ENCODE measurements at regions not wholly inside any gene's neighbourhood (a gene's known extent, or its start where the extent isn't known, plus 50 kb on each side); places are given as distances from the start of the nearest gene placed in this dataset.

- TF ChIP-seq CTCF (conservative IDR thresholded peaks at IDR 0.05 in 1 of 2, IDR thresholded peaks at IDR 0.05 in 1 of 2; ENCODE audit: extremely low read depth in 1 of 2, insufficient read depth in 1 of 2, low read depth in 1 of 2, low read length in 2 of 2) (no peak), EZH2 (IDR thresholded peaks at IDR 0.05; ENCODE audit: borderline replicate concordance, low read length) (no peak)
Measured at GRCh38 chr3:41076399-41076798, 122.9 kb upstream of the CTNNB1 start.
